ENCODE measurements at regions not wholly inside any gene's neighbourhood (a gene's known extent, or its start where the extent isn't known, plus 50 kb on each side); places are given as distances from the start of the nearest gene placed in this dataset.

GRCh38 chr17:77679589-77679988, 278.9 kb upstream of the TNRC6C start:
- Mint-ChIP-seq H3K9me3 (no peaks in the 10 kb centered on the region), H3K4me3 (no peak overlapping the region), H3K27ac (peak overlapping the region in 1 of 3 donors; percentile 11), H3K27me3 (peaks cover 7% of the 10 kb centered on the region), H3K36me3 (peaks cover 9% of the 10 kb centered on the region), H3K4me1 (peaks cover 0 to 2% (median 1%) of the 10 kb centered on the region in 3 donors)

- H3K9me3 Mint-ChIP-seq, result no peaks in the 10 kb centered on the region
- peaks cover 0 to 2% (median 1%) of the 10 kb centered on the region in 3 donors for H3K4me1 Mint-ChIP-seq
- peaks cover 11% of the 10 kb centered on the region for H3K27me3 Mint-ChIP-seq
- peaks cover 9% of the 10 kb centered on the region for H3K36me3 Mint-ChIP-seq
- no peak overlapping the region for H3K27ac Mint-ChIP-seq
- H3K4me3 Mint-ChIP-seq, result no peak overlapping the region
These were observed 276.6 kb upstream of the TNRC6C start for GRCh38 chr17:77681861-77682260.

- H3K27ac Mint-ChIP-seq, result no peak overlapping the region
- peaks cover 0 to under 1% (median 0%) of the 10 kb centered on the region in 3 donors for H3K4me1 Mint-ChIP-seq
- H3K9me3 Mint-ChIP-seq, result peaks cover 0 to 3% (median 0%) of the 10 kb centered on the region in 3 donors
- peaks cover 18% of the 10 kb centered on the region for H3K27me3 Mint-ChIP-seq
- H3K36me3 Mint-ChIP-seq, result no peaks in the 10 kb centered on the region
- no peak overlapping the region for H3K4me3 Mint-ChIP-seq
These were observed 273.4 kb upstream of the TNRC6C start for GRCh38 chr17:77684803-77685798.

GRCh38 chr17:77685881-77686486, 272.5 kb upstream of the TNRC6C start:
- Mint-ChIP-seq H3K4me3 (peak overlapping the region in 1 of 4 donors; percentile 11), H3K4me1 (peaks cover under 1 to 9% (median 5%) of the 10 kb centered on the region in 3 donors), H3K27ac (no peak overlapping the region), H3K36me3 (no peaks in the 10 kb centered on the region), H3K9me3 (peaks cover 0 to 3% (median 0%) of the 10 kb centered on the region in 3 donors), H3K27me3 (peaks cover 25% of the 10 kb centered on the region)

- peaks cover 0 to 3% (median 0%) of the 10 kb centered on the region in 3 donors for H3K9me3 Mint-ChIP-seq
- no peak overlapping the region for H3K4me3 Mint-ChIP-seq
- H3K4me1 Mint-ChIP-seq, result peaks cover 6 to 17% (median 8%) of the 10 kb centered on the region in 3 donors
- peaks cover 30% of the 10 kb centered on the region for H3K27me3 Mint-ChIP-seq
- H3K36me3 Mint-ChIP-seq, result no peaks in the 10 kb centered on the region
- no peak overlapping the region for H3K27ac Mint-ChIP-seq
These were observed 271.6 kb upstream of the TNRC6C start for GRCh38 chr17:77686903-77687302.

GRCh38 chr17:77687417-77687816, 271.1 kb upstream of the TNRC6C start:
- H3K36me3 Mint-ChIP-seq, result no peaks in the 10 kb centered on the region
- peaks cover 6 to 17% (median 8%) of the 10 kb centered on the region in 3 donors for H3K4me1 Mint-ChIP-seq
- peaks cover 0 to 3% (median 0%) of the 10 kb centered on the region in 3 donors for H3K9me3 Mint-ChIP-seq
- peaks cover 30% of the 10 kb centered on the region for H3K27me3 Mint-ChIP-seq
- no peak overlapping the region for H3K27ac Mint-ChIP-seq
- no peak overlapping the region for H3K4me3 Mint-ChIP-seq

- peak overlapping the region in 2 of 4 donors; percentile 25 to 41 for H3K4me3 Mint-ChIP-seq
- H3K36me3 Mint-ChIP-seq, result no peaks in the 10 kb centered on the region
- peaks cover 6 to 17% (median 8%) of the 10 kb centered on the region in 3 donors for H3K4me1 Mint-ChIP-seq
- H3K9me3 Mint-ChIP-seq, result peaks cover 0 to 3% (median 0%) of the 10 kb centered on the region in 3 donors
- H3K27ac Mint-ChIP-seq, result no peak overlapping the region
- peaks cover 32% of the 10 kb centered on the region for H3K27me3 Mint-ChIP-seq
These were observed 270.6 kb upstream of the TNRC6C start for GRCh38 chr17:77687921-77688320.

GRCh38 chr17:77688369-77688768, 270.1 kb upstream of the TNRC6C start:
- H3K27me3 Mint-ChIP-seq, result peaks cover 37% of the 10 kb centered on the region
- H3K9me3 Mint-ChIP-seq, result peaks cover 0 to 3% (median 0%) of the 10 kb centered on the region in 3 donors
- peaks cover 6 to 17% (median 8%) of the 10 kb centered on the region in 3 donors for H3K4me1 Mint-ChIP-seq
- H3K4me3 Mint-ChIP-seq, result peak overlapping the region in 1 of 4 donors; percentile 41
- no peak overlapping the region for H3K27ac Mint-ChIP-seq
- no peaks in the 10 kb centered on the region for H3K36me3 Mint-ChIP-seq

- peaks cover 47% of the 10 kb centered on the region for H3K27me3 Mint-ChIP-seq
- H3K4me1 Mint-ChIP-seq, result peaks cover 6 to 17% (median 8%) of the 10 kb centered on the region in 3 donors
- H3K27ac Mint-ChIP-seq, result peak overlapping the region in 1 of 3 donors; percentile 24
These were observed 268.0 kb upstream of the TNRC6C start for GRCh38 chr17:77690271-77691161.

GRCh38 chr17:77691216-77692085, 267.1 kb upstream of the TNRC6C start:
- Mint-ChIP-seq H3K4me1 (peaks cover 6 to 17% (median 8%) of the 10 kb centered on the region in 3 donors), H3K27me3 (peaks cover 45% of the 10 kb centered on the region), H3K27ac (peak overlapping the region in 1 of 3 donors; percentile 24), H3K36me3 (no peaks in the 10 kb centered on the region), H3K9me3 (peaks cover 0 to 3% (median 0%) of the 10 kb centered on the region in 3 donors), H3K4me3 (peak overlapping the region in 2 of 4 donors; percentile 72 to 83)

More at GRCh38 chr17:77690271-77691161, 268.0 kb upstream of the TNRC6C start:
- Mint-ChIP-seq H3K4me3 (peak overlapping the region in 3 of 4 donors; percentile 34 to 83 (median 72)), H3K9me3 (peaks cover 0 to 3% (median 0%) of the 10 kb centered on the region in 3 donors), H3K36me3 (no peaks in the 10 kb centered on the region)

- Mint-ChIP-seq H3K4me1 (peaks cover 6 to 17% (median 8%) of the 10 kb centered on the region in 3 donors), H3K9me3 (peaks cover 0 to 3% (median 0%) of the 10 kb centered on the region in 3 donors), H3K27me3 (peaks cover 48% of the 10 kb centered on the region), H3K4me3 (peak overlapping the region in 1 of 4 donors; percentile 63), H3K27ac (peak overlapping the region in 2 of 3 donors; percentile 15 to 81), H3K36me3 (no peaks in the 10 kb centered on the region)
These were observed 265.8 kb upstream of the TNRC6C start for GRCh38 chr17:77692571-77693161.

GRCh38 chr17:77693301-77693700, 265.2 kb upstream of the TNRC6C start:
- Mint-ChIP-seq H3K36me3 (no peaks in the 10 kb centered on the region), H3K27me3 (peaks cover 48% of the 10 kb centered on the region), H3K9me3 (no peaks in the 10 kb centered on the region), H3K4me1 (peaks cover 6 to 17% (median 8%) of the 10 kb centered on the region in 3 donors), H3K27ac (peak overlapping the region in 1 of 3 donors; percentile 31), H3K4me3 (no peak overlapping the region)

GRCh38 chr17:77693776-77694175, 264.7 kb upstream of the TNRC6C start:
- Mint-ChIP-seq H3K9me3 (no peaks in the 10 kb centered on the region), H3K4me1 (peaks cover 6 to 17% (median 8%) of the 10 kb centered on the region in 3 donors)

More at GRCh38 chr17:77693776-77694175, 264.7 kb upstream of the TNRC6C start:
- Mint-ChIP-seq H3K4me3 (no peak overlapping the region), H3K27ac (no peak overlapping the region), H3K36me3 (no peaks in the 10 kb centered on the region), H3K27me3 (peaks cover 52% of the 10 kb centered on the region)

All from IgD-negative memory B cell (primary cell).